Mucosa of descending colon (tissue), 3 donors: ENCODE measurements at regions not wholly inside any gene's neighbourhood (a gene's known extent, or its start where the extent isn't known, plus 50 kb on each side); places are given as distances from the start of the nearest gene placed in this dataset.

Experiments used
- ATAC-seq: fragments of 200-7000 bp; cut with Tn5 transposase; one replicate; pipeline ENCODE4 v1.9.1; 2020; ENCODE audit warnings: mild to moderate bottlenecking, moderate library complexity
- DNase-seq, 3 donors: peaks; one replicate each; pipeline ENCODE4 v3.0.0-alpha.2; 2020
- H3K36me3 ChIP-seq: fragments of 200-600 bp; one replicate; pipeline ENCODE4 v1.8.0; 2021; ENCODE audit warnings: low read depth, mild to moderate bottlenecking
- H3K4me1 ChIP-seq: fragments of 200-600 bp; one replicate; pipeline ENCODE4 v1.8.0; 2021; ENCODE audit warnings: low read depth, mild to moderate bottlenecking
- H3K4me3 ChIP-seq: fragments of 200-600 bp; one replicate; pipeline ENCODE4 v1.8.0; 2021; ENCODE audit warnings: mild to moderate bottlenecking
- H3K9me3 ChIP-seq: fragments of 200-600 bp; one replicate; pipeline ENCODE4 v1.8.0; 2021; ENCODE audit warnings: mild to moderate bottlenecking
- intact Hi-C, 2 donors: fragments of 100-400 bp; cut with DNase I in 1 of 2; cut with micrococcal nuclease in 1 of 2; formaldehyde crosslinking; loops; one replicate each; pipeline versions ENCODE4 v1.11.0 to v1.11.1; 2022; cut with DNase I, micrococcal nuclease
- TF ChIP-seq, protein P1 (sequence below): fragments of 200-600 bp; IDR thresholded peaks from one replicate; pipeline ENCODE4 v1.8.0; 2022; ENCODE audit warnings: antibody characterized with exemption, mild to moderate bottlenecking
- donor health status: DM: no; HTN: no; CAD: no; lungs with moderate emphysema.
- donor health status: DM: no; HTN: no; CAD: no.
- donor health status: DM: no; HTN: yes; CAD: no.

DNA sequence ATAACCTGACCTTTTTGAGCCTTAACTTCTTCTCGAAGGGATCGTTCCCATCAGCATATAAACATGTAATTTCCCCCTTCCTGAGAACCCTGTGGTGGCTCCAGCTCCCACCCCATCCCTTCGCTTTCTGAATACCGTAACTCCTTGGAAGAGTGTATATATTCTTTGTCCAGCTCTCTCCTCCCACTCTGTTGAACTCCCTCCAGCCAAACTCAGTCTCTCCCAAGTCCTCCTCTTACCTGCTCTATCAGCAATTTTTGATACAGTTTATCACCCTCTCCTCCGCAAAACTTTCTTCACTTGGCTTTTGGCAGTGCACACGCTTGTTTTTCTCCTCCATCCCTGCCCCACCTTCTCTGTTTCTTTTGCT is 109.9 kb upstream of the SLC25A33 start:
- no peak overlapping the region for H3K4me3 ChIP-seq
- DNase-seq: no peak
- no peaks in the 10 kb centered on the region for H3K9me3 ChIP-seq
- TF ChIP-seq, protein P1, sequence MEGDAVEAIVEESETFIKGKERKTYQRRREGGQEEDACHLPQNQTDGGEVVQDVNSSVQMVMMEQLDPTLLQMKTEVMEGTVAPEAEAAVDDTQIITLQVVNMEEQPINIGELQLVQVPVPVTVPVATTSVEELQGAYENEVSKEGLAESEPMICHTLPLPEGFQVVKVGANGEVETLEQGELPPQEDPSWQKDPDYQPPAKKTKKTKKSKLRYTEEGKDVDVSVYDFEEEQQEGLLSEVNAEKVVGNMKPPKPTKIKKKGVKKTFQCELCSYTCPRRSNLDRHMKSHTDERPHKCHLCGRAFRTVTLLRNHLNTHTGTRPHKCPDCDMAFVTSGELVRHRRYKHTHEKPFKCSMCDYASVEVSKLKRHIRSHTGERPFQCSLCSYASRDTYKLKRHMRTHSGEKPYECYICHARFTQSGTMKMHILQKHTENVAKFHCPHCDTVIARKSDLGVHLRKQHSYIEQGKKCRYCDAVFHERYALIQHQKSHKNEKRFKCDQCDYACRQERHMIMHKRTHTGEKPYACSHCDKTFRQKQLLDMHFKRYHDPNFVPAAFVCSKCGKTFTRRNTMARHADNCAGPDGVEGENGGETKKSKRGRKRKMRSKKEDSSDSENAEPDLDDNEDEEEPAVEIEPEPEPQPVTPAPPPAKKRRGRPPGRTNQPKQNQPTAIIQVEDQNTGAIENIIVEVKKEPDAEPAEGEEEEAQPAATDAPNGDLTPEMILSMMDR: no peak
- H3K36me3 ChIP-seq: no peaks in the 10 kb centered on the region
- no peak for ATAC-seq
- peaks cover 21% of the 10 kb centered on the region for H3K4me1 ChIP-seq
- intact Hi-C loops: no loop called here

GRCh38 chr1:9434247-9435152 is 104.8 kb upstream of the SLC25A33 start:
- TF ChIP-seq, protein P1: no peak
- Histone ChIP-seq H3K4me1 (peaks cover 41% of the 10 kb centered on the region), H3K9me3 (no peaks in the 10 kb centered on the region), H3K4me3 (no peak overlapping the region), H3K36me3 (no peaks in the 10 kb centered on the region)
- DNase-seq (no peak), ATAC-seq (no peak)
- intact Hi-C loops: loop anchor here in 1 of 2 donors (10.0 kb wide), 1 partner anchor 140 kb away; the partner anchor contains the start of gene SPSB1

- peaks cover 39% of the 10 kb centered on the region for H3K4me1 ChIP-seq
- no peaks in the 10 kb centered on the region for H3K9me3 ChIP-seq
- DNase-seq (peak in 1 of 3 donors; percentile 57), ATAC-seq (peak; percentile 79)
- no peaks in the 10 kb centered on the region for H3K36me3 ChIP-seq
- TF ChIP-seq, protein P1: no peak
- intact Hi-C loops: loop anchor here in 1 of 2 donors (10.0 kb wide), 1 partner anchor 140 kb away; the partner anchor contains the start of gene SPSB1
- H3K4me3 ChIP-seq: no peak overlapping the region
Measured at GRCh38 chr1:9435153-9435636, 104.1 kb upstream of the SLC25A33 start.

DNA sequence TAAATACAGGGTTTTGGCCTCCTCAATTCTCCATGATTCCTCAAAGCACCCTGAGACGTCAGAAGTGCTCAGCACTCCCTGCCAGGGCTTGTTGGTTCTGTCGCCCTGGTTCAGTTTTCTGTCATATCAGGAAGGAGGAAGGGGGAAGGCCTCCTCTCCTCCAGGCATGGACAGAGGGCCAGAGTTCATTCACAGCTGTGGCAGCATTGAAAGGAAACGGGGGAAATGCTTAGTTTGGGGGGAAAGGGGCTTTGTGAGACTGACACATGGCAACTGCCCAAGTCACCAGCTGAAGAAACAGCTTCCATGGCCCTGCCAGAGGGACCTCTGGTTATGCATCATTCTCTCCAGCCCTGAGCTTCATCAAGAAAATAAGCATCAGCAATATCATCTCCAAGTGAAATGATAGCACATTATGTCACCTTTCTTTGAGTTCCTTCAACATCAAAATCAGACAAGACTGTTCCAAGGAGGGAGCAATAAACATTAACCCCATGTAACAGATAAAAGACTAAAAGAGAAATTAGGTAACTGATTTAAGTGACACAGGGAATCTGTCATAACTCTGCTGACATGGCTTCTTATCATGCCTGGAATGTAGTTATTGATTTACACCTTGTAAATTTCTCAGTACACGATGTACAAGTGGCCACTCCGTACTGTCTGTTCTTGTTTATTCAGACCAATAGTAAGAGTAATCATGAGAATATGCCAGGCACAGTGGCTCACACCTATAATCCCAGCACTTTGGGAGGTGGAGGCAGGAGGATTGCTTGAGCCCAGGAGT is 103.2 kb upstream of the SLC25A33 start:
- Histone ChIP-seq H3K4me1 (peaks cover 39% of the 10 kb centered on the region), H3K4me3 (no peak overlapping the region), H3K9me3 (no peaks in the 10 kb centered on the region), H3K36me3 (no peaks in the 10 kb centered on the region)
- intact Hi-C loops: loop anchor here in 1 of 2 donors (10.0 kb wide), 1 partner anchor 141 kb away; the partner anchor contains the start of gene SPSB1
- ATAC-seq (peak; percentile 83), DNase-seq (no peak)
- TF ChIP-seq, protein P1: no peak

DNA sequence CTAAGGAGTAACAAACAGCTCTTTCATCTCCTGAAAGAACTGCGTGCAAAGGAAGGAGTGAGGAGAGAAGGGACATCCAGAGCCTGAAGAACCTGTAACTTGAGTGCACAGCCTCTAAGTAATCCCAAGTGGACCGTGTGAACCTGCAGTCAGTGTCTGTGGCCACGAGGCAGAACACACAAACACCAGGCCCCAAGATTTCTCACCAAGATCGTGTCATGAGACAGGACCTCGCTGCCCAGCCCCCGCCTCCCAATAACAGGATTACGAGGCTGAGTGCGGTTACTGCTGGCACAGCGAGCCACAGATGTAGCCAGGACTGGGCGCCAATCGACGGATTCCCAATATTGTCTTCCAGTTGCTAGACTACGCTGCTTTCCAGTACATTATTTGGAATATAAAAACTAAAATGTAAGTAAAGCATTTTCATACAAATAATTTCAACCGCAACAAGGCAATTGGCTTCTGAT is 101.3 kb upstream of the SLC25A33 start:
- H3K36me3 ChIP-seq: no peaks in the 10 kb centered on the region
- DNase-seq: peak; percentile 42 to 70 (median 51)
- H3K4me3 ChIP-seq: no peak overlapping the region
- ATAC-seq: no peak
- H3K4me1 ChIP-seq: peaks cover 39% of the 10 kb centered on the region
- no peaks in the 10 kb centered on the region for H3K9me3 ChIP-seq
- intact Hi-C loops: loop anchor here in 1 of 2 donors (10.0 kb wide), 1 partner anchor 143 kb away; the partner anchor contains the start of gene SPSB1
- TF ChIP-seq, protein P1: no peak
